Parathyroid adenoma (tissue), 2 donors: ENCODE measurements at regions not wholly inside any gene's neighbourhood (a gene's known extent, or its start where the extent isn't known, plus 50 kb on each side); places are given as distances from the start of the nearest gene placed in this dataset.

Experiments used
- H2AFZ ChIP-seq: fragments of 300-600 bp; sonication (generic); one replicate; pipeline ENCODE4 v1.7.0; 2017; ENCODE audit warnings: antibody characterized with exemption, mild to moderate bottlenecking
- H3K27ac ChIP-seq: fragments of 300-600 bp; sonication (generic); one replicate; pipeline ENCODE4 v1.7.0; 2017
- H3K27me3 ChIP-seq: fragments of 300-600 bp; sonication (generic); one replicate; pipeline ENCODE4 v1.7.0; 2017; ENCODE audit warnings: low read length; ENCODE audit not compliant: control insufficient read depth, insufficient read depth
- H3K36me3 ChIP-seq: fragments of 300-600 bp; sonication (generic); one replicate; pipeline ENCODE4 v1.7.0; 2017; ENCODE audit warnings: low read length; ENCODE audit not compliant: control insufficient read depth, insufficient read depth
- H3K4me1 ChIP-seq: fragments of 300-600 bp; sonication (generic); one replicate; pipeline ENCODE4 v1.7.0; 2017; ENCODE audit warnings: control low read depth
- H3K4me2 ChIP-seq: fragments of 300-600 bp; sonication (generic); one replicate; pipeline ENCODE4 v1.7.0; 2017; ENCODE audit warnings: low read length
- H3K4me3 ChIP-seq: fragments of 300-600 bp; sonication (generic); one replicate; pipeline ENCODE4 v1.7.0; 2017; ENCODE audit warnings: low read depth, low read length
- H3K79me2 ChIP-seq: fragments of 300-600 bp; sonication (generic); one replicate; pipeline ENCODE4 v1.7.0; 2017; ENCODE audit warnings: control low read depth
- H3K9ac ChIP-seq: fragments of 300-600 bp; sonication (generic); one replicate; pipeline ENCODE4 v1.7.0; 2017; ENCODE audit warnings: mild to moderate bottlenecking
- H3K9me3 ChIP-seq: fragments of 300-600 bp; sonication (generic); one replicate; pipeline ENCODE4 v1.7.0; 2017; ENCODE audit warnings: low read length; ENCODE audit not compliant: control insufficient read depth
- CTCF ChIP-seq: fragments of 300-600 bp; sonication (generic); IDR thresholded peaks from one replicate; pipeline ENCODE4 v1.7.0; 2017; ENCODE audit warnings: antibody characterized with exemption, mild to moderate bottlenecking
- donor health status: primary hyperparathyroidism.

- no peaks in the 10 kb centered on the region for H3K79me2 ChIP-seq
- no peak overlapping the region for H3K4me2 ChIP-seq
- H3K27me3 ChIP-seq: no peaks in the 10 kb centered on the region
- no peak overlapping the region for H3K4me3 ChIP-seq
- H3K4me1 ChIP-seq: no peaks in the 10 kb centered on the region
- no peaks in the 10 kb centered on the region for H3K9me3 ChIP-seq
- TF ChIP-seq CTCF: no peak
- no peak overlapping the region for H3K9ac ChIP-seq
- no peaks in the 10 kb centered on the region for H3K36me3 ChIP-seq
- H3K27ac ChIP-seq: no peak overlapping the region
- no peak overlapping the region for H2AFZ ChIP-seq
Observed at GRCh38 chr20:7585126-7585679, 355.1 kb downstream of the HAO1 start.

- H3K4me3 ChIP-seq: no peak overlapping the region
- H3K9me3 ChIP-seq: no peaks in the 10 kb centered on the region
Observed at GRCh38 chr20:7586481-7586880, 353.8 kb downstream of the HAO1 start.

GRCh38 chr20:7589164-7589563, 351.1 kb downstream of the HAO1 start:
- H3K79me2 ChIP-seq: no peaks in the 10 kb centered on the region
- no peak overlapping the region for H3K4me3 ChIP-seq
- no peaks in the 10 kb centered on the region for H3K4me1 ChIP-seq
- H3K27ac ChIP-seq: no peak overlapping the region
- no peaks in the 10 kb centered on the region for H3K27me3 ChIP-seq
- H3K9me3 ChIP-seq: no peaks in the 10 kb centered on the region
- no peaks in the 10 kb centered on the region for H3K36me3 ChIP-seq
- no peak overlapping the region for H2AFZ ChIP-seq
- TF ChIP-seq CTCF: no peak
- no peak overlapping the region for H3K4me2 ChIP-seq
- no peak overlapping the region for H3K9ac ChIP-seq

More at GRCh38 chr20:7586481-7586880, 353.8 kb downstream of the HAO1 start:
- no peak overlapping the region for H2AFZ ChIP-seq
- H3K9ac ChIP-seq: no peak overlapping the region
- H3K36me3 ChIP-seq: no peaks in the 10 kb centered on the region
- H3K27me3 ChIP-seq: no peaks in the 10 kb centered on the region
- H3K4me1 ChIP-seq: no peaks in the 10 kb centered on the region
- no peaks in the 10 kb centered on the region for H3K79me2 ChIP-seq
- TF ChIP-seq CTCF: no peak
- no peak overlapping the region for H3K27ac ChIP-seq
- no peak overlapping the region for H3K4me2 ChIP-seq

- no peak overlapping the region for H3K4me2 ChIP-seq
- no peak overlapping the region for H3K4me3 ChIP-seq
- no peaks in the 10 kb centered on the region for H3K4me1 ChIP-seq
- H3K36me3 ChIP-seq: no peaks in the 10 kb centered on the region
- H3K9me3 ChIP-seq: peaks cover 5% of the 10 kb centered on the region
- H3K27ac ChIP-seq: no peak overlapping the region
- H3K27me3 ChIP-seq: no peaks in the 10 kb centered on the region
- no peaks in the 10 kb centered on the region for H3K79me2 ChIP-seq
- H3K9ac ChIP-seq: no peak overlapping the region
- H2AFZ ChIP-seq: no peak overlapping the region
- no peak for TF ChIP-seq CTCF
Observed at GRCh38 chr20:7596541-7596940, 343.7 kb downstream of the HAO1 start.

- Histone ChIP-seq H3K4me1 (no peaks in the 10 kb centered on the region), H3K9me3 (peaks cover 8% of the 10 kb centered on the region), H3K27ac (no peak overlapping the region), H3K27me3 (no peaks in the 10 kb centered on the region), H3K36me3 (no peaks in the 10 kb centered on the region), H3K4me3 (no peak overlapping the region), H3K79me2 (no peaks in the 10 kb centered on the region), H3K9ac (no peak overlapping the region), H3K4me2 (no peak overlapping the region), H2AFZ (no peak overlapping the region)
- TF ChIP-seq CTCF: no peak
Observed at GRCh38 chr20:7601431-7601830, 338.8 kb downstream of the HAO1 start.
